HepG2 (cell line): ENCODE measurements at regions not wholly inside any gene's neighbourhood (a gene's known extent, or its start where the extent isn't known, plus 50 kb on each side); places are given as distances from the start of the nearest gene placed in this dataset.

Experiments
- ATAC-seq: fragments of 200-7000 bp; cut with Tn5 transposase; 3 replicates; pipeline ENCODE4 v1.9.1; 2020; ENCODE audit warnings: mild to moderate bottlenecking, moderate library complexity
- BruUV-seq: library from RNA; stranded (reverse); fragments of 400-500 nt; replicated peaks from 2 replicates; lab custom pipeline; 2021; lab: Mats Ljungman, UMichigan
- CTCF ChIA-PET: fragments of 300-600 bp; formaldehyde crosslinking; extraction: SDS; loops from one replicate; lab custom pipeline; 2021; ENCODE audit warnings: low total read pairs, inconsistent platforms, low intra/inter-chr PET ratio; lab: Yijun Ruan, JAX
- POLR2A ChIA-PET: fragments of 350-600 bp; sonication (Branson Sonifier 250); formaldehyde crosslinking; loops from one replicate; lab custom pipeline; 2020; ENCODE audit warnings: antibody characterized with exemption, inconsistent platforms; lab: Yijun Ruan, JAX
- DNase-seq: peaks from one replicate; pipeline ENCODE4 v3.0.0-alpha.2; 2015; ENCODE audit warnings: low spot score
- FAIRE-seq: peaks from 3 replicates; lab custom pipeline; 2011; peaks lifted over from hg19 to GRCh38; lab: Jason Lieb, UNC
- H2AFZ ChIP-seq: one replicate; pipeline ENCODE4 v1.6.1; 2011; ENCODE audit warnings: low read length, inconsistent platforms
- H3K27ac ChIP-seq: fragments of 300-600 bp; 3 replicates; pipeline ENCODE4 v1.8.0; 2011; ENCODE audit warnings: mixed run types, mild to moderate bottlenecking, mixed read lengths, low read length, inconsistent platforms; ENCODE audit not compliant: insufficient read depth; ENCODE audit errors: extremely low read length
- H3K27me3 ChIP-seq, 2 experiments: fragments of 200-600 bp in 1 of 2; 2 replicates in 1 of 2; 3 replicates in 1 of 2; pipeline versions ENCODE4 v1.6.0 to v1.8.0; 2011; ENCODE audit warnings: low read length in 2 of 2, mild to moderate bottlenecking in 2 of 2, moderate library complexity in 2 of 2, inconsistent platforms in 1 of 2; ENCODE audit not compliant: insufficient read depth in 2 of 2, control insufficient read depth in 1 of 2
- H3K36me3 ChIP-seq, 2 experiments: fragments of 200-600 bp in 1 of 2; replicated peaks in 1 of 2; 2 replicates in 1 of 2; 3 replicates in 1 of 2; pipeline versions ENCODE4 v1.5.1 to v1.8.0; 2011; ENCODE audit warnings: low read length in 2 of 2, inconsistent platforms in 1 of 2; ENCODE audit not compliant: insufficient read depth in 2 of 2, control insufficient read depth in 1 of 2
- H3K4me1 ChIP-seq: 2 replicates; pipeline ENCODE4 v1.5.1; 2012; ENCODE audit warnings: low read length, inconsistent platforms; ENCODE audit not compliant: insufficient read depth
- H3K4me2 ChIP-seq: 2 replicates; pipeline ENCODE4 v1.6.0; 2011; ENCODE audit warnings: low read depth, low read length, inconsistent platforms
- H3K4me3 ChIP-seq, 3 experiments: fragments of 200-600 bp in 1 of 3; sonication (generic), shearing (Covaris generic) in 1 of 3; replicated peaks in 1 of 3; 2 replicates each; pipeline ENCODE4 v1.5.1; 2011 to 2016; ENCODE audit warnings: low read length in 3 of 3, inconsistent platforms in 2 of 3, low read depth in 2 of 3, mild to moderate bottlenecking in 2 of 3, control low read depth in 1 of 3, mixed read lengths in 1 of 3; ENCODE audit not compliant: insufficient read depth in 1 of 3
- H3K79me2 ChIP-seq: one replicate; pipeline ENCODE4 v1.6.1; 2011; ENCODE audit warnings: low read length, inconsistent platforms; ENCODE audit not compliant: insufficient read depth
- H3K9ac ChIP-seq: 2 replicates; pipeline ENCODE4 v1.6.0; 2011; ENCODE audit warnings: mild to moderate bottlenecking, low read depth, low read length, inconsistent platforms; ENCODE audit not compliant: insufficient read depth
- H3K9me3 ChIP-seq: 2 replicates; pipeline ENCODE4 v1.5.1; 2012; ENCODE audit warnings: mild to moderate bottlenecking, low read length
- H4K20me1 ChIP-seq: 2 replicates; pipeline ENCODE4 v1.6.0; 2011; ENCODE audit warnings: inconsistent platforms, mild to moderate bottlenecking, low read length, moderate library complexity; ENCODE audit not compliant: insufficient read depth
- ARNT ChIP-seq: fragments of 450-650 bp; IDR thresholded peaks from 2 replicates; pipeline ENCODE4 v1.6.1; 2017
- GATA4 ChIP-seq: sonication (generic); IDR thresholded peaks from 2 replicates; pipeline ENCODE4 v1.6.1; 2016; ENCODE audit warnings: antibody characterized with exemption, low read depth, borderline replicate concordance
- GATAD1 ChIP-seq: IDR thresholded peaks from 2 replicates; pipeline ENCODE4 v1.6.1; 2016; ENCODE audit warnings: missing genetic modification reagents, missing compliant biosample characterization
- KLF6 ChIP-seq: IDR thresholded peaks from 2 replicates; pipeline ENCODE4 v1.8.0; 2016; ENCODE audit warnings: missing biosample characterization, missing genetic modification reagents
- PAWR ChIP-seq: sonication (generic); formaldehyde crosslinking; IDR thresholded peaks from 2 replicates; pipeline ENCODE4 v1.4.0; 2020; ENCODE audit warnings: missing genetic modification reagents, mild to moderate bottlenecking, borderline replicate concordance
- RARA ChIP-seq: IDR thresholded peaks from 2 replicates; pipeline ENCODE4 v1.6.1; 2016; ENCODE audit warnings: missing genetic modification reagents, missing compliant biosample characterization
- RERE ChIP-seq: IDR thresholded peaks from 2 replicates; pipeline ENCODE4 v1.6.1; 2016; ENCODE audit warnings: low read depth, missing genetic modification reagents, missing compliant biosample characterization
- RXRB ChIP-seq: IDR thresholded peaks from 2 replicates; pipeline ENCODE4 v1.6.1; 2016; ENCODE audit warnings: borderline replicate concordance, missing genetic modification reagents, missing compliant biosample characterization
- SMAD9 ChIP-seq: sonication (generic); formaldehyde crosslinking; IDR thresholded peaks from 2 replicates; pipeline ENCODE4 v1.5.1; 2020; ENCODE audit warnings: mild to moderate bottlenecking, missing genetic modification reagents
- UBTF ChIP-seq: sonication (generic); formaldehyde crosslinking; IDR thresholded peaks from 2 replicates; pipeline ENCODE4 v1.4.0; 2020; ENCODE audit warnings: mild to moderate bottlenecking, missing genetic modification reagents
- ZEB1 ChIP-seq: IDR thresholded peaks from 2 replicates; pipeline ENCODE4 v1.6.1; 2012; ENCODE audit warnings: mild to moderate bottlenecking, low read depth, inconsistent platforms; ENCODE audit not compliant: insufficient replicate concordance
- ZFAT ChIP-seq: sonication (generic); formaldehyde crosslinking; conservative IDR thresholded peaks from 2 replicates; pipeline ENCODE4 v1.8.1; 2023; ENCODE audit warnings: missing genetic modification reagents, inconsistent platforms
- ZNF10 ChIP-seq: sonication (generic); formaldehyde crosslinking; IDR thresholded peaks from 2 replicates; pipeline ENCODE4 v1.4.0; 2020; ENCODE audit warnings: mild to moderate bottlenecking, low read depth, missing genetic modification reagents, borderline replicate concordance
- ZNF326 ChIP-seq: sonication (generic); formaldehyde crosslinking; IDR thresholded peaks from 2 replicates; pipeline ENCODE4 v1.4.0; 2020; ENCODE audit warnings: missing genetic modification reagents, borderline replicate concordance
- ZNF598 ChIP-seq: sonication (generic); formaldehyde crosslinking; IDR thresholded peaks from 2 replicates; pipeline ENCODE4 v1.5.1; 2020; ENCODE audit warnings: mild to moderate bottlenecking, missing genetic modification reagents, borderline replicate concordance
- ZNF777 ChIP-seq: sonication (generic); formaldehyde crosslinking; IDR thresholded peaks from 2 replicates; pipeline ENCODE4 v1.4.0; 2020; ENCODE audit warnings: missing genetic modification reagents
- WGBS: methylation state at CpG from one replicate; pipeline ENCODE4 v1.1.6; 2017; ENCODE audit warnings: low lambda C conversion rate; 5-methylcytosine and 5-hydroxymethylcytosine counted together
- in situ Hi-C: cut with HindIII; loops from 2 replicates; pipeline ENCODE4 v1.10.0; 2017; ENCODE audit warnings: low pct_unique_long_range_greater_than_20kb; ENCODE audit not compliant: extremely low pct_ligation_motif_present
- intact Hi-C: fragments of 100-400 bp; cut with micrococcal nuclease; formaldehyde crosslinking; loops from one replicate; pipeline ENCODE4 v1.10.0; 2022; ENCODE audit not compliant: unreplicated experiment

GRCh38 chr10:130713135-130713534 lies 576.9 kb downstream of the GLRX3 start (continued):
- TF ChIP-seq PAWR (CRISPR knock-in tag) (no peak), GATAD1 (no peak), SMAD9 (CRISPR knock-in tag) (no peak), RARA (CRISPR knock-in tag) (no peak)

- Histone ChIP-seq H3K9me3 (no peaks in the 10 kb centered on the region), H3K9ac (no peak overlapping the region), H3K4me2 (no peak overlapping the region), H4K20me1 (no peaks in the 10 kb centered on the region), H3K27ac (no peak overlapping the region), H3K27me3 (peaks cover 2 to 18% of the 10 kb centered on the region in 2 experiments; a peak in 3 of 5 replicates), H2AFZ (no peak overlapping the region), H3K4me3 (no peak overlapping the region)
- DNase-seq (no peak), FAIRE-seq (no peak), ATAC-seq (no peak)
- WGBS, result 10% methylated on average over 3 of the region's 8 CpGs
- intact Hi-C loops (no loop called here), in situ Hi-C loops (no loop called here)
- POLR2A ChIA-PET, result no interaction called here
- CTCF ChIA-PET, result no interaction called here
- no TSS peak for BruUV-seq
- TF ChIP-seq RXRB (CRISPR knock-in tag) (no peak), UBTF (CRISPR knock-in tag) (no peak), RERE (CRISPR knock-in tag) (no peak), ZNF326 (no peak), ZNF598 (CRISPR knock-in tag) (no peak), ZNF777 (CRISPR knock-in tag) (no peak), GATA4 (no peak), KLF6 (no peak), ZNF10 (CRISPR knock-in tag) (no peak), ZFAT (no peak), ARNT (no peak), ZEB1 (no peak)
- TF ChIP-seq, all 625 proteins: peak for 0
- no peaks in the 10 kb centered on the region for H3K4me1 ChIP-seq
- H3K36me3 ChIP-seq, result no peaks in the 10 kb centered on the region
- H3K79me2 ChIP-seq, result no peaks in the 10 kb centered on the region
Observed at GRCh38 chr10:130713731-130714130, 577.5 kb downstream of the GLRX3 start.
